ENCODE measurements at regions not wholly inside any gene's neighbourhood (a gene's known extent, or its start where the extent isn't known, plus 50 kb on each side); places are given as distances from the start of the nearest gene placed in this dataset.

GRCh38 chr3:82011336-82011735 lies 249.9 kb upstream of the GBE1 start:
- TF ChIP-seq NFRKB (IDR thresholded peaks at IDR 0.05): no peak
- no peak for TF ChIP-seq FOXK2 (IDR thresholded peaks at IDR 0.05)
- TF ChIP-seq SUZ12 (IDR thresholded peaks at IDR 0.05): no peak
- no peak for TF ChIP-seq PKNOX1 (IDR thresholded peaks at IDR 0.05)
- TF ChIP-seq HDGF (IDR thresholded peaks at IDR 0.05; ENCODE audit: borderline replicate concordance): no peak
- no peak for TF ChIP-seq ELF4 (IDR thresholded peaks at IDR 0.05)
- no peak for TF ChIP-seq LEF1 (IDR thresholded peaks at IDR 0.05; ENCODE audit: borderline replicate concordance)

Data from HEK293T (cell line).